GM12891 (cell line): ENCODE measurements at regions not wholly inside any gene's neighbourhood (a gene's known extent, or its start where the extent isn't known, plus 50 kb on each side); places are given as distances from the start of the nearest gene placed in this dataset.

Experiments used
- PAX5 ChIP-seq: IDR thresholded peaks from 2 replicates; pipeline ENCODE4 v1.6.1; 2011; ENCODE audit warnings: low read length, moderate library complexity, mild to moderate bottlenecking; ENCODE audit not compliant: insufficient read depth, severe bottlenecking
- POLR2A ChIP-seq: IDR thresholded peaks from 2 replicates; pipeline ENCODE4 v1.6.1; 2011; ENCODE audit warnings: low read depth, low read length, control low read depth
- POLR2AphosphoS5 ChIP-seq: IDR thresholded peaks from 2 replicates; pipeline ENCODE4 v1.6.1; 2011; ENCODE audit warnings: low read depth, low read length, control low read depth
- SPI1 ChIP-seq: IDR thresholded peaks from 2 replicates; pipeline ENCODE4 v1.6.1; 2011; ENCODE audit warnings: low read depth, low read length, control low read depth
- TAF1 ChIP-seq: IDR thresholded peaks from 2 replicates; pipeline ENCODE4 v1.6.1; 2011; ENCODE audit warnings: low read depth, low read length, control low read depth

- TF ChIP-seq POLR2A, result no peak
- TF ChIP-seq PAX5, result no peak
- TF ChIP-seq TAF1, result no peak
- no peak for TF ChIP-seq POLR2AphosphoS5
- TF ChIP-seq SPI1, result no peak
Observed at GRCh38 chr3:168589376-168589775, 493.7 kb upstream of the GOLIM4 start.
